Progenitor cell of endocrine pancreas (in vitro differentiated cells): ENCODE measurements at regions not wholly inside any gene's neighbourhood (a gene's known extent, or its start where the extent isn't known, plus 50 kb on each side); places are given as distances from the start of the nearest gene placed in this dataset.

Experiments used
- DNase-seq: peaks from one replicate; pipeline ENCODE4 v3.0.0; 2021; ENCODE audit warnings: low spot score; ENCODE audit not compliant: unreplicated experiment
- H3K27ac Mint-ChIP-seq: 2 replicates; pipeline ENCODE4 v1.8.0; 2021; ENCODE audit warnings: mild to moderate bottlenecking, moderate library complexity, mixed read lengths
- H3K27me3 Mint-ChIP-seq: 2 replicates; pipeline ENCODE4 v1.8.0; 2021; ENCODE audit warnings: mixed read lengths
- H3K36me3 Mint-ChIP-seq: 2 replicates; pipeline ENCODE4 v1.8.0; 2022; ENCODE audit warnings: mixed read lengths; ENCODE audit not compliant: insufficient read depth
- H3K4me1 Mint-ChIP-seq: 2 replicates; pipeline ENCODE4 v1.8.0; 2021; ENCODE audit warnings: low read depth, mixed read lengths
- H3K4me3 Mint-ChIP-seq: 2 replicates; pipeline ENCODE4 v1.8.0; 2021; ENCODE audit warnings: low read depth, mild to moderate bottlenecking, moderate library complexity, mixed read lengths
- H3K9me3 Mint-ChIP-seq: 2 replicates; pipeline ENCODE4 v1.8.0; 2021; ENCODE audit warnings: low read depth, mixed read lengths
- CTCF ChIP-seq: fragments of 200-600 bp; sonication (generic); IDR thresholded peaks from one replicate; pipeline ENCODE4 v1.5.0; 2021; ENCODE audit warnings: antibody characterized with exemption, mild to moderate bottlenecking; ENCODE audit not compliant: unreplicated experiment

GRCh38 chr3:178417736-178418135 lies 118.5 kb upstream of the KCNMB2 start:
- Mint-ChIP-seq H3K27me3 (no peaks in the 10 kb centered on the region), H3K36me3 (no peaks in the 10 kb centered on the region), H3K9me3 (peaks cover 7% of the 10 kb centered on the region), H3K4me1 (peaks cover 8% of the 10 kb centered on the region), H3K27ac (no peak overlapping the region), H3K4me3 (no peak overlapping the region)
- TF ChIP-seq CTCF: no peak
- DNase-seq: no peak

GRCh38 chr3:178419071-178419470 lies 117.2 kb upstream of the KCNMB2 start:
- Mint-ChIP-seq H3K4me3 (no peak overlapping the region), H3K27me3 (no peaks in the 10 kb centered on the region)
- no peak for DNase-seq

GRCh38 chr3:178420033-178420432 lies 116.2 kb upstream of the KCNMB2 start:
- no peak for DNase-seq
- Mint-ChIP-seq H3K9me3 (peaks cover 7% of the 10 kb centered on the region), H3K4me1 (peaks cover 8% of the 10 kb centered on the region), H3K27me3 (no peaks in the 10 kb centered on the region), H3K36me3 (no peaks in the 10 kb centered on the region), H3K4me3 (no peak overlapping the region), H3K27ac (no peak overlapping the region)
- TF ChIP-seq CTCF: no peak

More at GRCh38 chr3:178419071-178419470, 117.2 kb upstream of the KCNMB2 start:
- TF ChIP-seq CTCF: no peak
- Mint-ChIP-seq H3K36me3 (no peaks in the 10 kb centered on the region), H3K9me3 (peaks cover 7% of the 10 kb centered on the region), H3K4me1 (peaks cover 8% of the 10 kb centered on the region), H3K27ac (peak overlapping the region; percentile 33)

- no peak for TF ChIP-seq CTCF
- no peak for DNase-seq
- Mint-ChIP-seq H3K9me3 (peaks cover 7% of the 10 kb centered on the region), H3K27me3 (no peaks in the 10 kb centered on the region), H3K4me1 (peaks cover 8% of the 10 kb centered on the region), H3K27ac (no peak overlapping the region), H3K4me3 (no peak overlapping the region), H3K36me3 (no peaks in the 10 kb centered on the region)
Measured at GRCh38 chr3:178421069-178421468, 115.2 kb upstream of the KCNMB2 start.

DNA sequence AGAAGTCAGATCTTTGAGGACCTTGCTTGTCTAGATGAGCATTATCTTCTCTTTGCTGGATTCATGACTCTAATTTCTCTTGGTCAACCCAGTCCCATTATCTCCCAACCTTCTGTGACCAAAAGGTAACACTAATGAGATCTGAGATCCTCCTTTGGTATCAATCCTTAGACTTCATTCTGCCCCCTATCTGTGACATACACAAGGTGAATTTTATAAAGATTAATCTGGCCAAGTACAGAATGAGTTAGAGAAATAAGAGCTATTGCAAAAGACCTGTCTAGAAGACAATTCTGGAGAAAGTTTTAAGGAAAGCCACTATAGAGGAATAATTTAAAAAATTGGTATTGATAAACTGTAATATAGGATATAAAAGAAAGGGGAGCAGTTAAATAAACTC lies 113.8 kb upstream of the KCNMB2 start:
- Mint-ChIP-seq H3K27ac (no peak overlapping the region), H3K4me3 (no peak overlapping the region), H3K36me3 (no peaks in the 10 kb centered on the region), H3K4me1 (peaks cover 8% of the 10 kb centered on the region), H3K27me3 (no peaks in the 10 kb centered on the region), H3K9me3 (peaks cover 6% of the 10 kb centered on the region)
- no peak for DNase-seq
- no peak for TF ChIP-seq CTCF
